ENCODE measurements at regions not wholly inside any gene's neighbourhood (a gene's known extent, or its start where the extent isn't known, plus 50 kb on each side); places are given as distances from the start of the nearest gene placed in this dataset.
"Not testable (repeated sequence)": the region's sequence is repeated elsewhere in the genome, so short reads cannot be mapped to it uniquely, and the experiment has no call there.

- peak; percentile 77 for FAIRE-seq
- TF ChIP-seq POLR2A (IDR thresholded peaks at IDR 0.05; ENCODE audit: low read depth, low read length) (no peak), POLR2AphosphoS5 (IDR thresholded peaks at IDR 0.05; ENCODE audit: low read depth, low read length) (no peak), TAF1 (IDR thresholded peaks at IDR 0.05; ENCODE audit: borderline replicate concordance, low read depth, low read length) (no peak)
- peak; percentile 21 for DNase-seq (ENCODE audit: insufficient read length)
Observed at GRCh38 chr3:66822186-66823008, 175.7 kb upstream of the KBTBD8 start.

- FAIRE-seq (no peak), DNase-seq (ENCODE audit: insufficient read length) (no peak)
- TF ChIP-seq POLR2A (IDR thresholded peaks at IDR 0.05; ENCODE audit: low read depth, low read length) (no peak), POLR2AphosphoS5 (IDR thresholded peaks at IDR 0.05; ENCODE audit: low read depth, low read length) (no peak), TAF1 (IDR thresholded peaks at IDR 0.05; ENCODE audit: borderline replicate concordance, low read depth, low read length) (no peak)
Observed at GRCh38 chr3:66823009-66823397, 175.1 kb upstream of the KBTBD8 start.

- DNase-seq (ENCODE audit: insufficient read length) = no peak
- FAIRE-seq = no peak
- TF ChIP-seq POLR2A (IDR thresholded peaks at IDR 0.05; ENCODE audit: low read depth, low read length) (no peak), TAF1 (IDR thresholded peaks at IDR 0.05; ENCODE audit: borderline replicate concordance, low read depth, low read length) (no peak), POLR2AphosphoS5 (IDR thresholded peaks at IDR 0.05; ENCODE audit: low read depth, low read length) (no peak)
Observed at GRCh38 chr3:66823532-66823931, 174.6 kb upstream of the KBTBD8 start.

GRCh38 chr3:66825375-66825774 lies 172.7 kb upstream of the KBTBD8 start:
- TF ChIP-seq POLR2AphosphoS5 (IDR thresholded peaks at IDR 0.05; ENCODE audit: low read depth, low read length) = no peak
- TF ChIP-seq TAF1 (IDR thresholded peaks at IDR 0.05; ENCODE audit: borderline replicate concordance, low read depth, low read length) = no peak
- no peak for TF ChIP-seq POLR2A (IDR thresholded peaks at IDR 0.05; ENCODE audit: low read depth, low read length)
- DNase-seq (ENCODE audit: insufficient read length) = no peak
- no peak for FAIRE-seq

- FAIRE-seq = no peak
- no peak for TF ChIP-seq POLR2AphosphoS5 (IDR thresholded peaks at IDR 0.05; ENCODE audit: low read depth, low read length)
- no peak for TF ChIP-seq TAF1 (IDR thresholded peaks at IDR 0.05; ENCODE audit: borderline replicate concordance, low read depth, low read length)
- no peak for DNase-seq (ENCODE audit: insufficient read length)
Observed at GRCh38 chr3:66827726-66828125, 170.4 kb upstream of the KBTBD8 start.

GRCh38 chr3:66828303-66828702 lies 169.8 kb upstream of the KBTBD8 start:
- no peak for TF ChIP-seq TAF1 (IDR thresholded peaks at IDR 0.05; ENCODE audit: borderline replicate concordance, low read depth, low read length)
- TF ChIP-seq POLR2AphosphoS5 (IDR thresholded peaks at IDR 0.05; ENCODE audit: low read depth, low read length) = no peak
- no peak for TF ChIP-seq POLR2A (IDR thresholded peaks at IDR 0.05; ENCODE audit: low read depth, low read length)
- FAIRE-seq (no peak), DNase-seq (ENCODE audit: insufficient read length) (no peak)

- DNase-seq (ENCODE audit: insufficient read length) (no peak), FAIRE-seq (no peak)
- no peak for TF ChIP-seq POLR2AphosphoS5 (IDR thresholded peaks at IDR 0.05; ENCODE audit: low read depth, low read length)
- TF ChIP-seq TAF1 (IDR thresholded peaks at IDR 0.05; ENCODE audit: borderline replicate concordance, low read depth, low read length) = no peak
Observed at GRCh38 chr3:66830301-66830700, 167.8 kb upstream of the KBTBD8 start.

GRCh38 chr3:66831931-66832330 lies 166.2 kb upstream of the KBTBD8 start:
- TF ChIP-seq POLR2A (IDR thresholded peaks at IDR 0.05; ENCODE audit: low read depth, low read length) (no peak), POLR2AphosphoS5 (IDR thresholded peaks at IDR 0.05; ENCODE audit: low read depth, low read length) (no peak), TAF1 (IDR thresholded peaks at IDR 0.05; ENCODE audit: borderline replicate concordance, low read depth, low read length) (no peak)
- FAIRE-seq (no peak), DNase-seq (ENCODE audit: insufficient read length) (no peak)

- FAIRE-seq (no peak), DNase-seq (ENCODE audit: insufficient read length) (no peak)
- TF ChIP-seq POLR2A (IDR thresholded peaks at IDR 0.05; ENCODE audit: low read depth, low read length) (no peak), TAF1 (IDR thresholded peaks at IDR 0.05; ENCODE audit: borderline replicate concordance, low read depth, low read length) (no peak), POLR2AphosphoS5 (IDR thresholded peaks at IDR 0.05; ENCODE audit: low read depth, low read length) (no peak)
Observed at GRCh38 chr3:66836363-66837152, 161.5 kb upstream of the KBTBD8 start.

GRCh38 chr3:66838704-66839103 lies 159.4 kb upstream of the KBTBD8 start:
- no peak for TF ChIP-seq TAF1 (IDR thresholded peaks at IDR 0.05; ENCODE audit: borderline replicate concordance, low read depth, low read length)
- TF ChIP-seq POLR2AphosphoS5 (IDR thresholded peaks at IDR 0.05; ENCODE audit: low read depth, low read length) = no peak
- TF ChIP-seq POLR2A (IDR thresholded peaks at IDR 0.05; ENCODE audit: low read depth, low read length) = no peak
- no peak for DNase-seq (ENCODE audit: insufficient read length)
- FAIRE-seq = no peak

GRCh38 chr3:66839508-66839907 lies 158.6 kb upstream of the KBTBD8 start:
- TF ChIP-seq POLR2AphosphoS5 (IDR thresholded peaks at IDR 0.05; ENCODE audit: low read depth, low read length) (no peak), TAF1 (IDR thresholded peaks at IDR 0.05; ENCODE audit: borderline replicate concordance, low read depth, low read length) (no peak), POLR2A (IDR thresholded peaks at IDR 0.05; ENCODE audit: low read depth, low read length) (no peak)
- DNase-seq (ENCODE audit: insufficient read length) = no peak
- no peak for FAIRE-seq

- FAIRE-seq = not testable (repeated sequence)
Observed at GRCh38 chr3:66842761-66843464, 155.2 kb upstream of the KBTBD8 start.

More at GRCh38 chr3:66842761-66843464, 155.2 kb upstream of the KBTBD8 start:
- not testable (repeated sequence) for DNase-seq (ENCODE audit: insufficient read length)

Measured in GM12892 (cell line).